H1 (cell line): ENCODE measurements at regions not wholly inside any gene's neighbourhood (a gene's known extent, or its start where the extent isn't known, plus 50 kb on each side); places are given as distances from the start of the nearest gene placed in this dataset.

Source experiments
- CTCF ChIA-PET: fragments of 300-600 bp; sonication (Branson Sonifier 250); formaldehyde crosslinking; loops from one replicate; lab custom pipeline; 2021; ENCODE audit not compliant: partially characterized antibody; lab: Charles Lee
- POLR2A ChIA-PET: fragments of 300-600 bp; sonication (Branson Sonifier 250); formaldehyde crosslinking; loops from one replicate; lab custom pipeline; 2021; ENCODE audit warnings: inconsistent platforms; ENCODE audit not compliant: partially characterized antibody; lab: Charles Lee
- DNase-seq, 2 experiments: peaks; one replicate each; pipeline versions ENCODE4 v3.0.0 to v3.0.0-alpha.2; 2010 to 2022; ENCODE audit warnings: low spot score in 2 of 2, low read depth in 1 of 2, mixed read lengths in 1 of 2
- FAIRE-seq: peaks from 2 replicates; lab custom pipeline; 2011; peaks lifted over from hg19 to GRCh38; lab: Jason Lieb, UNC
- H2AFZ ChIP-seq: 2 replicates; pipeline ENCODE4 v1.8.1; 2012; ENCODE audit warnings: low read length, inconsistent platforms
- H2AK5ac ChIP-seq: 2 replicates; pipeline ENCODE4 v1.6.1; 2013; ENCODE audit warnings: low read depth, low read length
- H2BK120ac ChIP-seq: replicated peaks from 2 replicates; pipeline ENCODE3; 2013; ENCODE audit warnings: low read depth, low read length, inconsistent platforms
- H2BK12ac ChIP-seq: 2 replicates; pipeline ENCODE4 v1.6.1; 2013; ENCODE audit warnings: low read depth, low read length
- H2BK15ac ChIP-seq: 2 replicates; pipeline ENCODE4 v1.6.1; 2013; ENCODE audit warnings: low read length
- H2BK20ac ChIP-seq: 2 replicates; pipeline ENCODE4 v1.6.1; 2013; ENCODE audit warnings: low read length
- H2BK5ac ChIP-seq: 2 replicates; pipeline ENCODE4 v1.6.1; 2013; ENCODE audit warnings: low read depth, low read length
- H3K14ac ChIP-seq: 2 replicates; pipeline ENCODE4 v1.6.1; 2013; ENCODE audit warnings: inconsistent platforms; ENCODE audit not compliant: insufficient read length
- H3K18ac ChIP-seq: 2 replicates; pipeline ENCODE4 v1.6.1; 2013; ENCODE audit warnings: low read length; ENCODE audit errors: extremely low read depth
- H3K23ac ChIP-seq: 2 replicates; pipeline ENCODE4 v1.6.1; 2013; ENCODE audit warnings: inconsistent platforms; ENCODE audit not compliant: insufficient read length
- H3K23me2 ChIP-seq: 2 replicates; pipeline ENCODE4 v1.6.1; 2013; ENCODE audit warnings: low read depth, low read length
- H3K27ac ChIP-seq: 2 replicates; pipeline ENCODE4 v1.6.1; 2011; ENCODE audit warnings: low read depth, low read length, inconsistent platforms
- H3K27me3 ChIP-seq, 4 experiments: replicated peaks in 1 of 4; 1 replicate in 1 of 4; 2 replicates in 3 of 4; pipeline versions ENCODE4 v1.6.1 to v1.8.1; 2011 to 2013; ENCODE audit warnings: low read length in 3 of 4, mild to moderate bottlenecking in 3 of 4, inconsistent platforms in 2 of 4, mixed read lengths in 2 of 4, moderate library complexity in 1 of 4; ENCODE audit not compliant: control insufficient read depth in 3 of 4, insufficient read depth in 3 of 4; ENCODE audit errors: extremely low read depth in 1 of 4
- H3K36me3 ChIP-seq, 4 experiments: 2 replicates each; pipeline versions ENCODE4 v1.6.1 to v1.8.1; 2011 to 2013; ENCODE audit warnings: mild to moderate bottlenecking in 4 of 4, low read length in 3 of 4, moderate library complexity in 2 of 4, control low read depth in 1 of 4, inconsistent platforms in 1 of 4; ENCODE audit not compliant: insufficient read depth in 4 of 4, control insufficient read depth in 2 of 4
- H3K4ac ChIP-seq: replicated peaks from 2 replicates; pipeline ENCODE3; 2013; ENCODE audit warnings: low read length, low read depth, mixed read lengths, inconsistent platforms; ENCODE audit not compliant: insufficient read length
- H3K4me1 ChIP-seq, 4 experiments: replicated peaks in 1 of 4; 1 replicate in 1 of 4; 2 replicates in 3 of 4; pipeline versions ENCODE4 v1.6.1 to v1.8.1; 2011 to 2013; ENCODE audit warnings: low read length in 3 of 4, inconsistent platforms in 2 of 4, mixed read lengths in 1 of 4; ENCODE audit not compliant: insufficient read depth in 4 of 4, control insufficient read depth in 3 of 4
- H3K4me2 ChIP-seq, 2 experiments: 2 replicates each; pipeline versions ENCODE4 v1.6.1 to v1.8.1; 2011 to 2013; ENCODE audit warnings: low read depth in 2 of 2, low read length in 2 of 2, control low read depth in 1 of 2, inconsistent platforms in 1 of 2, mild to moderate bottlenecking in 1 of 2; ENCODE audit not compliant: insufficient read depth in 1 of 2
- H3K4me3 ChIP-seq, 4 experiments: fragments of 200-600, 300-600 bp in 1 of 4; sonication (generic), shearing (Covaris generic), sonication (Bioruptor Twin) in 1 of 4; 2 replicates each; pipeline versions ENCODE4 v1.5.1 to v1.8.1; 2011 to 2016; ENCODE audit warnings: low read length in 4 of 4, low read depth in 3 of 4, control low read depth in 2 of 4, inconsistent platforms in 2 of 4, mild to moderate bottlenecking in 2 of 4, mixed read lengths in 1 of 4, moderate library complexity in 1 of 4; ENCODE audit not compliant: insufficient read depth in 2 of 4; ENCODE audit errors: extremely low read depth in 1 of 4
- H3K56ac ChIP-seq: replicated peaks from 2 replicates; pipeline ENCODE3; 2013; ENCODE audit warnings: low read depth, mild to moderate bottlenecking, mixed read lengths, low read length, inconsistent platforms; ENCODE audit not compliant: insufficient read length
- H3K79me1 ChIP-seq: 2 replicates; pipeline ENCODE4 v1.6.1; 2013; ENCODE audit warnings: low read depth, low read length, control low read depth
- H3K79me2 ChIP-seq, 2 experiments: 2 replicates each; pipeline versions ENCODE4 v1.6.1 to v1.8.1; 2012 to 2013; ENCODE audit warnings: low read length in 2 of 2, mild to moderate bottlenecking in 2 of 2, inconsistent platforms in 1 of 2; ENCODE audit not compliant: insufficient read depth in 2 of 2, control insufficient read depth in 1 of 2
- H3K9ac ChIP-seq, 4 experiments: replicated peaks in 1 of 4; 1 replicate in 1 of 4; 2 replicates in 3 of 4; pipeline versions ENCODE4 v1.6.1 to v1.8.1; 2011 to 2013; ENCODE audit warnings: low read depth in 3 of 4, low read length in 3 of 4, control low read depth in 2 of 4, mild to moderate bottlenecking in 2 of 4, moderate library complexity in 2 of 4, inconsistent platforms in 1 of 4; ENCODE audit errors: extremely low read depth in 1 of 4
- H3K9me3 ChIP-seq, 2 experiments: 2 replicates each; pipeline versions ENCODE4 v1.6.1 to v1.8.1; 2012 to 2013; ENCODE audit warnings: mild to moderate bottlenecking in 2 of 2, moderate library complexity in 2 of 2, control low read depth in 1 of 2, inconsistent platforms in 1 of 2, low read depth in 1 of 2, low read length in 1 of 2, mixed read lengths in 1 of 2; ENCODE audit not compliant: insufficient read depth in 2 of 2
- H4K20me1 ChIP-seq, 2 experiments: replicated peaks in 1 of 2; 2 replicates each; pipeline versions ENCODE3 to v1.8.1; 2011 to 2013; ENCODE audit warnings: inconsistent platforms in 2 of 2, low read length in 2 of 2, mild to moderate bottlenecking in 1 of 2; ENCODE audit not compliant: insufficient read depth in 2 of 2, control insufficient read depth in 1 of 2
- H4K5ac ChIP-seq: 2 replicates; pipeline ENCODE4 v1.6.1; 2013; ENCODE audit warnings: low read length, low read depth, mixed read lengths, inconsistent platforms; ENCODE audit not compliant: insufficient read length
- H4K8ac ChIP-seq: 2 replicates; pipeline ENCODE4 v1.8.0; 2013; ENCODE audit warnings: mild to moderate bottlenecking, moderate library complexity, low read length, inconsistent platforms; ENCODE audit not compliant: insufficient read depth; ENCODE audit errors: extremely low read depth
- H4K91ac ChIP-seq: replicated peaks from 2 replicates; pipeline ENCODE3; 2013; ENCODE audit warnings: low read length, mixed read lengths, inconsistent platforms; ENCODE audit not compliant: insufficient read length
- BRCA1 ChIP-seq: IDR thresholded peaks from 2 replicates; pipeline ENCODE4 v1.6.1; 2012; ENCODE audit warnings: low read depth, low read length, improper control_type of control experiment
- CREB1 ChIP-seq: IDR thresholded peaks from 2 replicates; pipeline ENCODE4 v1.6.1; 2012; ENCODE audit warnings: inconsistent platforms
- EGR1 ChIP-seq: IDR thresholded peaks from 2 replicates; pipeline ENCODE4 v1.6.1; 2011; ENCODE audit warnings: low read depth, low read length, borderline replicate concordance
- EZH2 ChIP-seq: fragments of 200-600 bp; sonication (generic); IDR thresholded peaks from 2 replicates; pipeline ENCODE4 v1.7.1; 2012; ENCODE audit warnings: low read depth, mild to moderate bottlenecking, moderate library complexity, low read length, inconsistent platforms; ENCODE audit not compliant: severe bottlenecking
- SRF ChIP-seq: IDR thresholded peaks from 2 replicates; pipeline ENCODE4 v1.6.1; 2011; ENCODE audit warnings: mild to moderate bottlenecking, low read depth, low read length, moderate library complexity
- WGBS, 2 experiments: shearing (Covaris generic) in 1 of 2; methylation state at CpG; one replicate each; pipeline versions ENCODE4 v1.1.6 to v1.1.7; 2013 to 2015; ENCODE audit warnings: low lambda C conversion rate in 2 of 2, mixed read lengths in 2 of 2, inconsistent platforms in 1 of 2, low coverage in 1 of 2, missing lambda C conversion rate in 1 of 2; ENCODE audit not compliant: insufficient replicate concordance in 2 of 2, insufficient coverage in 1 of 2, insufficient read length in 1 of 2; ENCODE audit errors: extremely low coverage in 1 of 2, missing lambda C conversion rate in 1 of 2; 5-methylcytosine and 5-hydroxymethylcytosine counted together
- TF ChIP-seq, protein P1 (sequence below): IDR thresholded peaks from 2 replicates; pipeline ENCODE4 v1.6.1; 2012; ENCODE audit warnings: inconsistent platforms

DNA sequence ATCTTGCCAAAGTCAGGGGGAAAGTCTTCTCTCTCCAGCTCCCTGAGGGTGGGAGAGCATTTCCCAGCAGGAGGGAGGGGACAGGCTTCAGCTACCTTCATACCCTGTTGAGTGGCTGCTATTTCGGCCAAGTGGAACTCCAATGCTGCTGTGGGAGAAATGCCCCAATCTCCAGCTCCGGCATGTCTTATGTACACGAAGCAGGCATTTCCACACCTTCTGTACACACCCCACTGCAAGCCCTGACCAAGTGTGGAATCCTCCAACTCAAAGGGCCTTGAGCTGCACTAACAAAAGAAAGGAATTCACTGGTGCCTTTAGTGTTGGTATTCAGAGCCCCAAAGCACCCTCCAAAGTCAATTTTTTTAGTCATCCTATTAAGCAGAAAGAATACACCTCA is 313.6 kb upstream of the NT5E start:
- H3K9me3 ChIP-seq, result no peaks in the 10 kb centered on the region
- no peak overlapping the region for H3K23ac ChIP-seq
- H4K20me1 ChIP-seq, result no peaks in the 10 kb centered on the region
- DNase-seq (no peak), FAIRE-seq (no peak)
- H4K91ac ChIP-seq, result no peak overlapping the region
- no peak overlapping the region for H3K4me2 ChIP-seq
- no peak overlapping the region for H3K9ac ChIP-seq
- H3K14ac ChIP-seq, result no peak overlapping the region
- no peak overlapping the region for H2BK15ac ChIP-seq
- H4K5ac ChIP-seq, result no peak overlapping the region
- no peaks in the 10 kb centered on the region for H3K79me1 ChIP-seq
- CTCF ChIA-PET, result interaction anchor here (1.0 to 2.9 kb wide), 4 partner anchors 9 to 187 kb away, joined by 3 to 14 read pairs (median 8); no protein-coding TSS in a partner anchor
- H2AK5ac ChIP-seq, result no peak overlapping the region
- 87% methylated on average over 3 of the region's 3 CpGs; no CpG with 5 or more reads in 1 of the 2 experiments for WGBS, 2 experiments
- no peak overlapping the region for H3K18ac ChIP-seq
- peak overlapping the region; percentile 94 for H2AFZ ChIP-seq
- no peak overlapping the region for H2BK120ac ChIP-seq
- H3K23me2 ChIP-seq, result no peaks in the 10 kb centered on the region
- TF ChIP-seq CREB1, result no peak
- TF ChIP-seq, protein P1, sequence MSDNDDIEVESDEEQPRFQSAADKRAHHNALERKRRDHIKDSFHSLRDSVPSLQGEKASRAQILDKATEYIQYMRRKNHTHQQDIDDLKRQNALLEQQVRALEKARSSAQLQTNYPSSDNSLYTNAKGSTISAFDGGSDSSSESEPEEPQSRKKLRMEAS, result no peak
- no peak for TF ChIP-seq EGR1
- TF ChIP-seq BRCA1, result no peak
- TF ChIP-seq SRF, result no peak
- no peak for TF ChIP-seq EZH2
- no peak overlapping the region for H2BK20ac ChIP-seq
- H3K4me3 ChIP-seq, result no peak overlapping the region
- no peak overlapping the region for H4K8ac ChIP-seq
- H3K36me3 ChIP-seq, result no peaks in the 10 kb centered on the region
- peaks cover 0 to 4% (median 0%) of the 10 kb centered on the region in 4 experiments; a peak in 1 of 7 replicates for H3K4me1 ChIP-seq
- no peak overlapping the region for H2BK5ac ChIP-seq
- no peak overlapping the region for H2BK12ac ChIP-seq
- no peaks in the 10 kb centered on the region for H3K79me2 ChIP-seq
- no peak overlapping the region for H3K27ac ChIP-seq
- POLR2A ChIA-PET, result no interaction called here
- no peak overlapping the region for H3K56ac ChIP-seq
- no peaks in the 10 kb centered on the region for H3K27me3 ChIP-seq
- H3K4ac ChIP-seq, result no peak overlapping the region
